Thyroid gland (tissue), 4 donors: ENCODE measurements at regions not wholly inside any gene's neighbourhood (a gene's known extent, or its start where the extent isn't known, plus 50 kb on each side); places are given as distances from the start of the nearest gene placed in this dataset.

Source experiments
- DNase-seq, 2 donors: peaks; one replicate each; pipeline ENCODE4 v3.0.0-alpha.2; 2019
- H3K27ac ChIP-seq, 3 donors: fragments of 200-600 bp; sonication (generic); 1 replicate in 2 of 3; 2 replicates in 1 of 3; pipeline ENCODE4 v1.5.1; 2016 to 2019; ENCODE audit warnings: mild to moderate bottlenecking in 1 of 3, moderate library complexity in 1 of 3
- H3K27me3 ChIP-seq: fragments of 200-600 bp; sonication (generic); one replicate; pipeline ENCODE4 v1.5.1; 2019
- H3K36me3 ChIP-seq, 2 donors: fragments of 200-600 bp; sonication (generic); one replicate each; pipeline ENCODE4 v1.5.1; 2016 to 2019
- H3K4me1 ChIP-seq, 2 donors: fragments of 200-600 bp; sonication (generic); one replicate each; pipeline ENCODE4 v1.5.1; 2017 to 2019
- H3K4me3 ChIP-seq, 3 donors: fragments of 200-600 bp; sonication (generic); replicated peaks in 1 of 3; 1 replicate in 2 of 3; 2 replicates in 1 of 3; pipeline ENCODE4 v1.5.1; 2016; ENCODE audit warnings: mild to moderate bottlenecking in 1 of 3
- H3K9me3 ChIP-seq: fragments of 200-600 bp; sonication (generic); one replicate; pipeline ENCODE4 v1.5.1; 2017
- CTCF ChIP-seq, 6 experiments: fragments of 200-600 bp in 3 of 6; fragments of 450-650 bp in 3 of 6; sonication (generic) in 3 of 6; IDR thresholded peaks; one replicate each; pipeline ENCODE4 v1.5.1; 2016 to 2019; ENCODE audit warnings: antibody characterized with exemption in 6 of 6, mild to moderate bottlenecking in 2 of 6, inconsistent platforms in 1 of 6, moderate library complexity in 1 of 6
- POLR2A ChIP-seq, 2 donors: fragments of 450-650 bp; IDR thresholded peaks; one replicate each; pipeline ENCODE4 v1.6.1; 2017; ENCODE audit warnings: antibody characterized with exemption in 2 of 2, mild to moderate bottlenecking in 2 of 2, moderate library complexity in 1 of 2
- WGBS, 2 donors: methylation state at CpG; one replicate each; pipeline ENCODE4 v1.1.5; 2017; 5-methylcytosine and 5-hydroxymethylcytosine counted together
- intact Hi-C: fragments of 100-400 bp; cut with DNase I; formaldehyde crosslinking; loops from one replicate; pipeline ENCODE4 v1.15.1; 2023

- WGBS, 2 donors = 82 to 89% methylated on average over 19 of the region's 19 CpGs
- H3K27me3 ChIP-seq = no peaks in the 10 kb centered on the region
- no peak overlapping the region for H3K27ac ChIP-seq
- no peak for DNase-seq
- TF ChIP-seq POLR2A (IDR thresholded peaks at IDR 0.05) (no peak), CTCF (IDR thresholded peaks at IDR 0.05) (no peak)
- no peak overlapping the region for H3K4me3 ChIP-seq
- no peaks in the 10 kb centered on the region for H3K9me3 ChIP-seq
- intact Hi-C loops = no loop called here
- H3K4me1 ChIP-seq = no peaks in the 10 kb centered on the region
- H3K36me3 ChIP-seq = no peaks in the 10 kb centered on the region
Observed at GRCh38 chr14:96663076-96663475, 134.1 kb upstream of the VRK1 start.

GRCh38 chr14:96663491-96664067, 133.6 kb upstream of the VRK1 start:
- intact Hi-C loops = no loop called here
- Histone ChIP-seq H3K4me1 (no peaks in the 10 kb centered on the region), H3K4me3 (no peak overlapping the region), H3K27me3 (no peaks in the 10 kb centered on the region), H3K9me3 (no peaks in the 10 kb centered on the region), H3K27ac (no peak overlapping the region), H3K36me3 (no peaks in the 10 kb centered on the region)
- TF ChIP-seq CTCF (IDR thresholded peaks at IDR 0.05) = no peak
- no peak for TF ChIP-seq POLR2A (IDR thresholded peaks at IDR 0.05)
- 83 to 89% methylated on average over 10 of the region's 10 CpGs for WGBS, 2 donors
- DNase-seq = no peak

GRCh38 chr14:96666088-96666487, 131.1 kb upstream of the VRK1 start:
- Histone ChIP-seq H3K4me1 (no peaks in the 10 kb centered on the region), H3K4me3 (no peak overlapping the region), H3K9me3 (no peaks in the 10 kb centered on the region), H3K27ac (no peak overlapping the region), H3K36me3 (no peaks in the 10 kb centered on the region), H3K27me3 (no peaks in the 10 kb centered on the region)
- TF ChIP-seq CTCF (IDR thresholded peaks at IDR 0.05) (no peak), POLR2A (IDR thresholded peaks at IDR 0.05) (no peak)
- no peak for DNase-seq
- WGBS, 2 donors = 75 to 77% methylated on average over 6 of the region's 6 CpGs
- intact Hi-C loops = no loop called here

GRCh38 chr14:96670391-96670790, 126.8 kb upstream of the VRK1 start:
- H3K27ac ChIP-seq = no peak overlapping the region
- intact Hi-C loops = no loop called here
- WGBS, 2 donors = 79 to 82% methylated on average over 2 of the region's 2 CpGs
- DNase-seq = no peak
- H3K4me1 ChIP-seq = no peaks in the 10 kb centered on the region
- no peak for TF ChIP-seq CTCF (IDR thresholded peaks at IDR 0.05)
- no peaks in the 10 kb centered on the region for H3K9me3 ChIP-seq
- no peak overlapping the region for H3K4me3 ChIP-seq
- H3K27me3 ChIP-seq = no peaks in the 10 kb centered on the region
- H3K36me3 ChIP-seq = no peaks in the 10 kb centered on the region

GRCh38 chr14:96671218-96671617, 126.0 kb upstream of the VRK1 start:
- H3K9me3 ChIP-seq = no peaks in the 10 kb centered on the region
- intact Hi-C loops = no loop called here
- DNase-seq = no peak
- H3K4me3 ChIP-seq = no peak overlapping the region
- TF ChIP-seq CTCF (IDR thresholded peaks at IDR 0.05) (no peak), POLR2A (IDR thresholded peaks at IDR 0.05) (no peak)
- 75 to 78% methylated on average over 3 of the region's 3 CpGs for WGBS, 2 donors
- H3K4me1 ChIP-seq = no peaks in the 10 kb centered on the region
- H3K27me3 ChIP-seq = no peaks in the 10 kb centered on the region
- H3K36me3 ChIP-seq = no peaks in the 10 kb centered on the region
- no peak overlapping the region for H3K27ac ChIP-seq
